Ascending aorta (tissue), 2 donors: ENCODE measurements at regions not wholly inside any gene's neighbourhood (a gene's known extent, or its start where the extent isn't known, plus 50 kb on each side); places are given as distances from the start of the nearest gene placed in this dataset.

Experiments used
- DNase-seq, 2 donors: peaks; one replicate each; pipeline ENCODE4 v3.0.0-alpha.2; 2019; ENCODE audit warnings: low spot score in 2 of 2
- H3K27ac ChIP-seq, 2 donors: fragments of 200-600 bp; sonication (generic); one replicate each; pipeline ENCODE4 v1.5.1; 2016 to 2017; ENCODE audit warnings: mild to moderate bottlenecking in 1 of 2
- H3K27me3 ChIP-seq: fragments of 200-600 bp; sonication (generic); one replicate; pipeline ENCODE4 v1.5.1; 2017
- H3K36me3 ChIP-seq, 2 donors: fragments of 200-600 bp; sonication (generic); one replicate each; pipeline ENCODE4 v1.5.1; 2016
- H3K4me1 ChIP-seq, 2 donors: fragments of 200-600 bp; sonication (generic); one replicate each; pipeline ENCODE4 v1.5.1; 2016 to 2017; ENCODE audit warnings: mild to moderate bottlenecking in 1 of 2
- H3K4me3 ChIP-seq, 2 donors: fragments of 200-600 bp; sonication (generic); one replicate each; pipeline ENCODE4 v1.5.1; 2016 to 2017; ENCODE audit warnings: mild to moderate bottlenecking in 1 of 2
- H3K9me3 ChIP-seq, 2 donors: fragments of 200-600 bp; sonication (generic); one replicate each; pipeline ENCODE4 v1.5.1; 2016
- intact Hi-C: fragments of 100-400 bp; cut with DNase I; formaldehyde crosslinking; loops from one replicate; pipeline ENCODE4 v1.15.1; 2023
- TF ChIP-seq, protein P1 (sequence below), 3 experiments: fragments of 200-600 bp in 2 of 3; fragments of 450-650 bp in 1 of 3; sonication (generic) in 2 of 3; IDR thresholded peaks; one replicate each; pipeline ENCODE4 v1.5.1; 2016 to 2019; ENCODE audit warnings: antibody characterized with exemption in 3 of 3, mild to moderate bottlenecking in 1 of 3, moderate library complexity in 1 of 3

GRCh38 chr11:70818351-70818750 is 420.0 kb downstream of the CTTN start:
- DNase-seq: no peak
- no peak overlapping the region for H3K4me3 ChIP-seq
- intact Hi-C loops: no loop called here
- TF ChIP-seq, protein P1, sequence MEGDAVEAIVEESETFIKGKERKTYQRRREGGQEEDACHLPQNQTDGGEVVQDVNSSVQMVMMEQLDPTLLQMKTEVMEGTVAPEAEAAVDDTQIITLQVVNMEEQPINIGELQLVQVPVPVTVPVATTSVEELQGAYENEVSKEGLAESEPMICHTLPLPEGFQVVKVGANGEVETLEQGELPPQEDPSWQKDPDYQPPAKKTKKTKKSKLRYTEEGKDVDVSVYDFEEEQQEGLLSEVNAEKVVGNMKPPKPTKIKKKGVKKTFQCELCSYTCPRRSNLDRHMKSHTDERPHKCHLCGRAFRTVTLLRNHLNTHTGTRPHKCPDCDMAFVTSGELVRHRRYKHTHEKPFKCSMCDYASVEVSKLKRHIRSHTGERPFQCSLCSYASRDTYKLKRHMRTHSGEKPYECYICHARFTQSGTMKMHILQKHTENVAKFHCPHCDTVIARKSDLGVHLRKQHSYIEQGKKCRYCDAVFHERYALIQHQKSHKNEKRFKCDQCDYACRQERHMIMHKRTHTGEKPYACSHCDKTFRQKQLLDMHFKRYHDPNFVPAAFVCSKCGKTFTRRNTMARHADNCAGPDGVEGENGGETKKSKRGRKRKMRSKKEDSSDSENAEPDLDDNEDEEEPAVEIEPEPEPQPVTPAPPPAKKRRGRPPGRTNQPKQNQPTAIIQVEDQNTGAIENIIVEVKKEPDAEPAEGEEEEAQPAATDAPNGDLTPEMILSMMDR (IDR thresholded peaks at IDR 0.05): no peak
- H3K4me1 ChIP-seq: no peaks in the 10 kb centered on the region
- H3K36me3 ChIP-seq: no peaks in the 10 kb centered on the region
- no peaks in the 10 kb centered on the region for H3K9me3 ChIP-seq
- H3K27ac ChIP-seq: no peak overlapping the region
- no peaks in the 10 kb centered on the region for H3K27me3 ChIP-seq

DNA sequence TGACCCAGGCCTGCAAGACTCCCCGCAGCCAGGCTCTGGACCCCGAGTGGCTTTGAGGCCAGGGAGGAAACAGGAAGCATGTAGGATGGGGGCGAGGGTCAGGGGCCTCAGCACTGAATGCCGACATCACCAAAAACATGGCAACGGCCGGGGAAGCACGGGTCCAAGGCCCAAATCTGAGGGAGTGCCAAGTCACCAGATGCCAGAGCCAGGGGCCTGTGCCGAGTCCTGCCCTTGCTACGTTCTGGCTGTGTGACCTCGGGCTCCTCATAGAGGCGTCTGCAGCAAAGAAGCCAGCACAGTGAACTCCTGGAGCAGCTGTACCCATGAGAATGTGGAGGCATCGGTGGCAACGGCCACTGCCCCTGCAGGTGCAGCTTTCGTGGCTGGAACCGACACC is 420.7 kb downstream of the CTTN start:
- Histone ChIP-seq H3K27ac (no peak overlapping the region), H3K27me3 (no peaks in the 10 kb centered on the region), H3K4me1 (no peaks in the 10 kb centered on the region), H3K9me3 (no peaks in the 10 kb centered on the region), H3K4me3 (no peak overlapping the region), H3K36me3 (no peaks in the 10 kb centered on the region)
- intact Hi-C loops: no loop called here
- TF ChIP-seq, protein P1 (IDR thresholded peaks at IDR 0.05): no peak
- DNase-seq: no peak

DNA sequence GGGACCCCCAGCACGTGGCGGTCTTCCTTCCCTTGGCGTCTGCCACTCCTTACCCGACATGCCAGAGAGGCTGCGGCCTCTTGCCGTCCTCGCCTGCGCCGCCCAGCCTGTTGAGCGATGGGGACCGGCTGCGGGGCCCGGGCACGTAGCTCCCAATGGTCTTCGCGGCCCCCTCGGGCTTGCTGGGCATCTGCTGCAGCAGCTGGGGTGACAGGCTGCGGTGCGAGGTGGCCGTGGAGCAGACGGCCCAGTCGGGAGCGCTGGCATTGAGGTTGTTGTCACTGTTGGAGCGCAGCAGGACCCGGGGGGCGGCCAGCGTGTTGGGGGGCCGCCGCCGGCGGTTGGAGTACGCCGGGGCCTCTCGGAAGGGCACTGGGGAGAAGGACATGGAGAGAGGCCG is 422.0 kb downstream of the CTTN start:
- Histone ChIP-seq H3K27me3 (no peaks in the 10 kb centered on the region), H3K4me1 (no peaks in the 10 kb centered on the region)
- TF ChIP-seq, protein P1 (IDR thresholded peaks at IDR 0.05): no peak

DNA sequence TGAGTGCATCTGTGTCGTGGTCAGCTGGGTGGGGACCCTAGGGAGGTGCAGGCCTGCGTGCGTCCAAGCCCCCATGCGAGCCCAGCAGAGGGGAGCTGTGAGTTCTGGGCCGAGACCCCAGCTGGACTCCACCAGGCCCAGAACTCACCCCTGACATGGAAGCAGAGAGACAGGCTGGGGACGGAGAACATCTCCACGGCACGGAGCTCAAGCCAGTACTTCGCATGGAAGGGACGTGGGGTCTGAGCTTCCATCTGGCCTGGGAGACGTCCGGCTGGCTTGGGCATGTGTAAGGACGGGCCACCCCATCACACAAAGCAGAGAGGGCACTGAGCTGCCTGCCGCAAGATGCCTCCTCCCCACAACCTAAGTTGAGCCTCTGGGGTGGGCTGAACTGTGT is 422.4 kb downstream of the CTTN start:
- no peaks in the 10 kb centered on the region for H3K4me1 ChIP-seq
- DNase-seq: no peak

More for the DNA sequence above, 422.0 kb downstream of the CTTN start:
- no peak overlapping the region for H3K4me3 ChIP-seq
- no peak overlapping the region for H3K27ac ChIP-seq
- no peaks in the 10 kb centered on the region for H3K9me3 ChIP-seq
- DNase-seq: no peak
- intact Hi-C loops: no loop called here
- no peaks in the 10 kb centered on the region for H3K36me3 ChIP-seq

DNA sequence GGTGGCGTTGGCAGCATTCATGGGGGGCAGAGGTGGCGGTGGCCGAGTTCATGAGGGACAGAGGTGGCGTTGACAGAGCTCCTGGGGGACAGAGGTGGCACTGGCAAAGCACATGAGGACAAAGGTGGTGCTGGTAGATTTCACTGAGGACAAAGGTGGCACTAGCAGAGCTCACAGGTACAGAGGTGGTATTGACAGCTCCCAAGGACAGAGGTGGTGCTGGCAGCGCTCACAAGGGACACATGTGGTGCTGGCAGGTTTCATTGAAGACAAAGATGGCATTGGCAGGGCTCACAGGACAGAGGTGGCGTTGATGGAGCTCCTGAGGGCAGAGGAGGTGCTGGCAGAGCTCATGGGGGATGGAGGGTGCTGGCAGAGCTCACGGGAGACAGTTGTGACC is 425.4 kb downstream of the CTTN start:
- no peaks in the 10 kb centered on the region for H3K36me3 ChIP-seq
- intact Hi-C loops: no loop called here
- no peaks in the 10 kb centered on the region for H3K27me3 ChIP-seq
- no peak overlapping the region for H3K27ac ChIP-seq
- TF ChIP-seq, protein P1 (IDR thresholded peaks at IDR 0.05): no peak
- no peaks in the 10 kb centered on the region for H3K9me3 ChIP-seq
- no peak overlapping the region for H3K4me3 ChIP-seq
- no peaks in the 10 kb centered on the region for H3K4me1 ChIP-seq
- DNase-seq: no peak

More for the DNA sequence above, 422.4 kb downstream of the CTTN start:
- Histone ChIP-seq H3K36me3 (no peaks in the 10 kb centered on the region), H3K27me3 (no peaks in the 10 kb centered on the region), H3K27ac (no peak overlapping the region), H3K9me3 (no peaks in the 10 kb centered on the region), H3K4me3 (no peak overlapping the region)
- intact Hi-C loops: no loop called here
- TF ChIP-seq, protein P1 (IDR thresholded peaks at IDR 0.05): no peak

GRCh38 chr11:70824605-70825245 is 426.4 kb downstream of the CTTN start:
- Histone ChIP-seq H3K9me3 (no peaks in the 10 kb centered on the region), H3K27ac (no peak overlapping the region), H3K36me3 (no peaks in the 10 kb centered on the region), H3K4me1 (no peaks in the 10 kb centered on the region), H3K4me3 (no peak overlapping the region), H3K27me3 (no peaks in the 10 kb centered on the region)
- intact Hi-C loops: no loop called here
- TF ChIP-seq, protein P1 (IDR thresholded peaks at IDR 0.05): no peak
- no peak for DNase-seq
